IPS-20b (cell line): ENCODE measurements at regions not wholly inside any gene's neighbourhood (a gene's known extent, or its start where the extent isn't known, plus 50 kb on each side); places are given as distances from the start of the nearest gene placed in this dataset.

Experiments used
- H3K27ac ChIP-seq: one replicate; pipeline ENCODE4 v1.5.1; 2013; ENCODE audit warnings: low read length
- H3K27me3 ChIP-seq: 2 replicates; pipeline ENCODE4 v1.6.1; 2013; ENCODE audit warnings: mild to moderate bottlenecking, low read length, inconsistent platforms; ENCODE audit not compliant: insufficient read depth
- H3K36me3 ChIP-seq: 2 replicates; pipeline ENCODE4 v1.6.1; 2013; ENCODE audit warnings: low read depth, mild to moderate bottlenecking, inconsistent platforms, low read length, moderate library complexity; ENCODE audit not compliant: insufficient read depth
- H3K4me1 ChIP-seq: 2 replicates; pipeline ENCODE4 v1.6.1; 2013; ENCODE audit warnings: mild to moderate bottlenecking, control low read depth, inconsistent platforms, low read length, moderate library complexity; ENCODE audit not compliant: insufficient read depth
- H3K4me3 ChIP-seq: 2 replicates; pipeline ENCODE4 v1.5.1; 2013; ENCODE audit warnings: mild to moderate bottlenecking, low read length, inconsistent platforms
- H3K9ac ChIP-seq: 2 replicates; pipeline ENCODE4 v1.6.1; 2013; ENCODE audit warnings: low read depth, mild to moderate bottlenecking, inconsistent platforms, low read length, moderate library complexity
- H3K9me3 ChIP-seq: 2 replicates; pipeline ENCODE4 v1.6.1; 2013; ENCODE audit warnings: mild to moderate bottlenecking, low read depth, low read length, inconsistent platforms; ENCODE audit not compliant: insufficient read depth

DNA sequence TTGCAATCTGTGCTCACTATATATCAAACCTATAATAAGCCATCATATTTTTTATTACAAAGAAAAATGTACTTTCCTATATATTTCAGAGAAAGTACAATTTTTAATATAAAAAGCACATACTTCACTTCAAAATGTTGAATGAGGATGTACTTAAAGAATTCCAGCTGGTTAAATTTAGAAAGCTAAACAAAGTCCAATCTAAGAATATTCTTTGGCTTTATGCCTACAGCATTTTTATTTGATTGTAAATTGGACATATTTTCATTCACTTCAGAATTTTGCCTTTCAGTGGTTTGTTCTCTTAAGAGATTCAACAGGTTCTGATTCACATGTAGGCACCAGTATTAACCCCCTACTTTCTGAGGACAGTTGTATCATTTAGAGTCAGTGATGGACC is 533.8 kb downstream of the CAAP1 start:
- H3K27me3 ChIP-seq = no peaks in the 10 kb centered on the region
- no peaks in the 10 kb centered on the region for H3K9me3 ChIP-seq
- no peak overlapping the region for H3K4me3 ChIP-seq
- H3K36me3 ChIP-seq = no peaks in the 10 kb centered on the region
- no peaks in the 10 kb centered on the region for H3K4me1 ChIP-seq
- no peak overlapping the region for H3K9ac ChIP-seq
- H3K27ac ChIP-seq = no peak overlapping the region

DNA sequence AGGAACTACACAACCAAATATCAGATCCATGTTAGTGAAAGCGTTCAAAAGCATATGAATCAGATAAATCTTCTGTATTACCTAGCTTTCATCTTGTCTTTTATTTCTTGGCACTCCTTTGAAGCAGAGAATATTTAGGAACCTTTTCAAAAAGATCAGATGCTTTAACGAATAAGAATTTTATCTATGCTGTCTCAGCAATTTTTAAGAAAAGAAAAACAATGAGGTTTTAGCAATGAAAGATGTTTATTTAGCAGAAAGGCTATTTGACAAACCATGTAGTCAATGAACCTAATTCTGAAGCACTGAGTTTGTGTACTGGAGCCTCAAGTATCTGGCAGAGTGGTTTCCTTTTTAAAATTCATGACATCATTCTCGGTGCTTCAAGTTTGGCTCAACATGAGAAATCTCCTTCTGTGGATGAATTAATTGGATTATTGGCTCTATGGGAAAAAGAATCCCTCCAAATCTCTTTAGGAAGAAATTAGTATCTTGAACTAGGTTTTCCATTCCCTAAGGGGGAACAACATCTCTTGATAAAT is 534.7 kb downstream of the CAAP1 start:
- no peaks in the 10 kb centered on the region for H3K9me3 ChIP-seq

DNA sequence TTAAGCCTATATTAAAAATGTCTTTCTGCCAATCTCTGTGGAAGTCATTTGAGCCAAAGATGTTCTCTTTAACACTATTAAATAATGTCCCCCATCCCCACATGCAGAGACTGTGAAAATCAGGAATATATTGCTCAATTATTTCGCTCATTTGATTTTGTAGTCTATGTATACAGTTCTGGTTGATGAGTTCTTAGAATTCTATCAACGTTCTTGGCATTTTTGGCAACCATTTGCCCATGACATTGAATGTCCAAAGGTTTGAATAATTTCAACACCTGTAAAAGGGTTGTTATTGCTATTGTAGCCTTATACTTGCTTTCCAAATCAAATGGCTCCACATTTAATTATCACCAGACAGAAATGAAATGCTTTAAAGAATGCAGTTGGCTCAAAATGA is 536.1 kb downstream of the CAAP1 start:
- no peak overlapping the region for H3K9ac ChIP-seq

More for the DNA sequence above, 534.7 kb downstream of the CAAP1 start:
- H3K27me3 ChIP-seq = no peaks in the 10 kb centered on the region
- no peak overlapping the region for H3K9ac ChIP-seq
- no peak overlapping the region for H3K27ac ChIP-seq
- no peak overlapping the region for H3K4me3 ChIP-seq
- H3K4me1 ChIP-seq = no peaks in the 10 kb centered on the region
- H3K36me3 ChIP-seq = no peaks in the 10 kb centered on the region

DNA sequence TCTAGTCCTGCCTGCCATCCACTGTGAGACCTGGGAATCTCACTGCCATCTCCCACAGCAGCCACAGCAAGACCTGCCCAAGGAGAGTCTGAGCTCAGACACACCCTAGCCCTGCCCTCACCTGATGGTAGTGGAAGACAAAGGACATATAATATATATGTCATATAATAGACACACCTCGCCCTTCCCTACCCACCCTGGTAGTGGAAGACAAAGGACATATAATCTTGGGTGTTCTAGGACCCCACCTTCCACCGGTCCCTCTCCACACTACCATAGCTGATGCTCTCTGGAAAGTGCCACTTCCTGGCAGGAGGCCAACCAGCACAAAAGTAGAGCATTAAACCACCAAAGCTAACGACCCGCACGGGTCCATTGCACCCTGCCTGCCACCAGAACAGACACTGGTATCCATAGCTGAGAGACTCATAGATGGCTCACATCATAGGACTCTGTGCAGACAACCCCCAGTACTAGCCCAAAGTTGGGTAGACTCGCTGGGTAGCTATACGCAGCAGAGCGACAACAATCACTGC is 545.6 kb downstream of the CAAP1 start:
- Histone ChIP-seq H3K4me3 (no peak overlapping the region), H3K4me1 (no peaks in the 10 kb centered on the region), H3K9me3 (peaks cover 9% of the 10 kb centered on the region), H3K27me3 (no peaks in the 10 kb centered on the region), H3K9ac (no peak overlapping the region), H3K36me3 (no peaks in the 10 kb centered on the region), H3K27ac (no peak overlapping the region)

More for the DNA sequence above, 536.1 kb downstream of the CAAP1 start:
- H3K4me1 ChIP-seq = no peaks in the 10 kb centered on the region
- no peaks in the 10 kb centered on the region for H3K36me3 ChIP-seq
- no peaks in the 10 kb centered on the region for H3K9me3 ChIP-seq
- H3K27me3 ChIP-seq = no peaks in the 10 kb centered on the region
- H3K27ac ChIP-seq = no peak overlapping the region
- no peak overlapping the region for H3K4me3 ChIP-seq

DNA sequence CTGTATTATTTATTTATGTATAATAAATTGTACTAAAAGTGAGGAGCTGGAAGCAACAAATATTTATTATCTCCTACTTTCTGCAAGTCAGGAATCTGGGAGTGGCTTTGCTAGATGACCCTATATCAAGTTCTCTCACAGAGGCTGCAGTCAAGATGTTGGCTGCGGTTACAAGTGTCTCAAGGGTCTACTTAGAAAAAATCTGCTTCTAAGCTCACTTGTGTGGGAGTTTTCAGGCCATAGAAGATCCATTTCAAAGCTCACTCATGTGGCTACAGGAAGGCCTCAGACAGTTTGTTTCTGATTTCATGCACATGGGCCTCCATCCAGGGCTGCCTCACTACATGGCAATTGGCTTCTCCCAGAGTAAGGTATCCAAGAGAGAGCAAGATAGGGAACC is 551.1 kb downstream of the CAAP1 start:
- Histone ChIP-seq H3K27me3 (no peaks in the 10 kb centered on the region), H3K4me3 (no peak overlapping the region), H3K36me3 (no peaks in the 10 kb centered on the region), H3K27ac (no peak overlapping the region), H3K4me1 (no peaks in the 10 kb centered on the region), H3K9ac (no peak overlapping the region), H3K9me3 (peaks cover 9% of the 10 kb centered on the region)

DNA sequence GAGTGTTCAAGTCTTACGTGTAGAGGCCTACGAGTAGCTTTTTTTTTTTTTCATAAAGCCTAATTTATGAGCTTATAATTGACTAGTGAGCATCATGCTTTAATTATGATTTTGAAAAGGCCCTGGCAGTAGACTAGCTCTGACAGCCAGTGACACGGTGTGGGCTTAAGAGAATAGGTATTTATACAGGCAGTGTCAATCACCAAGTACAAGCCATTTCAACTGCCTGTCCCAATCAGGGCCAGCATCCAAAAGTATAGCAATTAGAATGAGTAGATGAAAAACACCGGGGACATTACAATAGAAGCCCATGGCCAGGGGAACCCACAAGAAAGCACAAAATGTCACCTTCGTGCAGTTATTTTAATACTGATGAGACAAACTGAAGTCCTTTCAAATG is 552.8 kb downstream of the CAAP1 start:
- H3K4me3 ChIP-seq = no peak overlapping the region

DNA sequence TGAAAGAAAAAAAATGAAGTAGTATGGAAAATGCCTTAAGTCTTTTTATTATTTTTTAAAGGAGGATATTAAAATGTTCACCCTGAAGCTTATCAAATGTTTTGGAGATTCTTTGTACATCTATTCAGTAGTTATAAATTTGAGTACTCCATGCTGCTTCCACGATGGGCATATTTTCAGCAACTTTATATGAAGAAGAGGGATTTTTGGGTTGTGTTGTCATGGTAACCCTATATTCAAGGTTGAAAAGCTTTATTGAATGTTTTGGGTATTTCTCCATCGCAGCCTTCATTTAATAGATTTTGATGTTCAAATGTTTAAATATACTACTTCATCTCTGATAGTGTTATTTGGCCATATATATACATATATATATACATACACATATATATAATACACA is 557.5 kb downstream of the CAAP1 start:
- no peak overlapping the region for H3K9ac ChIP-seq
- peaks cover 4% of the 10 kb centered on the region; the same call in 1 of the 2 replicates for H3K4me1 ChIP-seq
- no peak overlapping the region for H3K4me3 ChIP-seq
- H3K27me3 ChIP-seq = no peaks in the 10 kb centered on the region
- H3K36me3 ChIP-seq = no peaks in the 10 kb centered on the region
- H3K27ac ChIP-seq = no peak overlapping the region
- H3K9me3 ChIP-seq = no peaks in the 10 kb centered on the region

More for the DNA sequence above, 552.8 kb downstream of the CAAP1 start:
- Histone ChIP-seq H3K27me3 (no peaks in the 10 kb centered on the region), H3K27ac (no peak overlapping the region), H3K4me1 (no peaks in the 10 kb centered on the region), H3K9me3 (peaks cover 5% of the 10 kb centered on the region; the same call in 1 of the 2 replicates), H3K9ac (no peak overlapping the region), H3K36me3 (no peaks in the 10 kb centered on the region)

DNA sequence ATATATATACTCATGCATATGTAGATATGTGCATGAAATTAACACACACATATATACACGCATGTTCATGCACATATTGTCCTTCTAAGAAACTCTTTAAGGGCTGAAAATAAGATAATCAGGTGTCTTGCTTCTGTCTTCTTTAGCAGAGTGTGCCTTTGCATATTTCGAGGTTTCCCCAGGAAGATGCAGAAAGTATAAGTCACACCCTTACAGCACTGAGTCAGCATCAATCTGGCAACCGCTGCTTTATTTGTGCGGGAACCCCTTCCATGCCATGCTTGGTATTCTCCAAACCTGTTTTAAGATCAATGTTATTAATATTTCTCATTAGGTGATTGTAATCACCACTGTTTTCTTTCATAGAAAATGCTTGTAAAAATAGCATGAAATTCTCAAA is 557.9 kb downstream of the CAAP1 start:
- Histone ChIP-seq H3K4me3 (no peak overlapping the region), H3K36me3 (no peaks in the 10 kb centered on the region), H3K9me3 (no peaks in the 10 kb centered on the region), H3K9ac (no peak overlapping the region), H3K4me1 (peaks cover 4% of the 10 kb centered on the region; the same call in 1 of the 2 replicates), H3K27me3 (no peaks in the 10 kb centered on the region), H3K27ac (no peak overlapping the region)

DNA sequence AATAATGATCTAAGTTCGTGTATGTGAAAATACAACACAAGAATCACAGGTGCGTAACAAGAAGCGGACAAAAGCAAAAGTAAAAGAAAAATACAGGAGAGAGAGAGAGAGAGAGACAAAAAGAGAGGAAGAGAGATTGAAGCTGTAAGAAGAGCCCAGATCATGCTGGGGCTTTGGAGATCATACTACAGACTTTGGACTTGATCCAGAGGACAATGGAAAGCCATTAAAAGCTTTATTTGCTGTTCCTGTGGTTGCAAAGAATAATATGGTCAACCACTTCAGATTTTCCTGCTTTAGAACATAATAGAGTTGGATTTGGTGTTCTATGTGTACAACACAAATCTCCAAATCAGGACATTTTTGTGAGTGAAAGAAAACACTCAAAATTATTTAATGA is 561.4 kb downstream of the CAAP1 start:
- Histone ChIP-seq H3K4me1 (peaks cover 4% of the 10 kb centered on the region; the same call in 1 of the 2 replicates), H3K9ac (no peak overlapping the region), H3K27me3 (no peaks in the 10 kb centered on the region), H3K9me3 (no peaks in the 10 kb centered on the region), H3K36me3 (no peaks in the 10 kb centered on the region), H3K27ac (no peak overlapping the region), H3K4me3 (no peak overlapping the region)

DNA sequence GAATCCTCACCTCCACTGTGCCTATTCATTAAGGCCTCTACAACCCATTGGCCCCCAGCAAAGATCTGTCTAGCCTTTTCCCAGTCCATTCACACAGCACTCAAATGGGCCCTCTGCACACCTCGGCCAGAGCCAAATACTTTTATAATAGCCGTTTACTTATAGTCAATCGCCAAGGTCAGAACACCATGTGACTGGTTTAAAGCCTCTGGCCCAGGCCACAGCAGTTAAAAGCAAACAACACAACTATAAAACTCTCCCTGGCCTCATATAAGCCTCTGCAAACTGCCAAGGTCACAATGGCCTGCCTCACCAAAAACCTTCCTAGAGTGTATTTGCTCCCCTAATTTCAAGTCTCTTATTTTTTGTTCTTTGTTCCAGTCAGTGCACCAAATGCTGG is 562.6 kb downstream of the CAAP1 start:
- H3K27ac ChIP-seq = no peak overlapping the region
- no peak overlapping the region for H3K9ac ChIP-seq
- H3K36me3 ChIP-seq = no peaks in the 10 kb centered on the region
- no peaks in the 10 kb centered on the region for H3K27me3 ChIP-seq
- H3K4me3 ChIP-seq = no peak overlapping the region
- no peaks in the 10 kb centered on the region for H3K9me3 ChIP-seq
- H3K4me1 ChIP-seq = peaks cover 4% of the 10 kb centered on the region; the same call in 1 of the 2 replicates

DNA sequence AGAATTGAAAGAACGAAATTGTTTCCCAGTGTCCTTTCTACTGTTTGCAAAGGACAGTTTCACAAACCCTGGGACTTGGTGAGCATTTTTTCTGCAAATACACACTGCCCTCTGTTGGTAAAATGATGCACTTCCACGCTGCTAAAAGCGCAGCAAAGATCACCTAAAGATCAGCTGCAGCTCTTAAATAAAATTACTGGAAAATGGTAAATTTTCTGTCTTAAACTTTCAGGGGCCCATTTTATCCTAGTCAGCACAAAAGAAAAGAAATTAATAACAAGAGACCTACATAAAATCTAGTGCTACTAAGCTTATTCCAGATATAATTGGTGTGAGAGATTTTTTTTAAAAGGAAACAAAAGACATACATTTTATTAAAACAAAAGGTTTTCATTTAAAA is 566.0 kb downstream of the CAAP1 start:
- Histone ChIP-seq H3K27me3 (no peaks in the 10 kb centered on the region), H3K4me3 (no peak overlapping the region), H3K4me1 (no peaks in the 10 kb centered on the region), H3K27ac (no peak overlapping the region), H3K9ac (no peak overlapping the region), H3K9me3 (no peaks in the 10 kb centered on the region), H3K36me3 (no peaks in the 10 kb centered on the region)

DNA sequence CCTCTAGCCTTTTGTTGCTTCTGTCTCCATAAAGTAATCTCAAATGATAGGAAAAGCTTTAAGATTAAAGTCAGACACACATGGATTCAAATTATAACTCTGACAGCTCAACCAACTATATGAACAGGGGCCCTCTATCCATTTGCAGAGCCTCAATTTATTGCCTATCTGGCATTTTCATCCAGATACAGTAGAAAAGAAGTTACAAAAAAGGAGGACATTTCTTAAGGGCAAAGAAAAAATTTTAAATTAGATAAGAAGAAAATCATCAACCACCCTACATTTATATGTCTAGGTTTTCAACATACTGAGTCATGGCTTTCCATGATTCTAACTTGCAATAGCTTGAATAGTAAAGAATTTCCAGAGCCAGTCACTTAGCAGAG is 567.2 kb downstream of the CAAP1 start:
- no peak overlapping the region for H3K9ac ChIP-seq
- H3K27ac ChIP-seq = no peak overlapping the region
- no peaks in the 10 kb centered on the region for H3K9me3 ChIP-seq
- no peak overlapping the region for H3K4me3 ChIP-seq
- H3K4me1 ChIP-seq = no peaks in the 10 kb centered on the region
- H3K27me3 ChIP-seq = no peaks in the 10 kb centered on the region
- H3K36me3 ChIP-seq = no peaks in the 10 kb centered on the region
